ENCODE measurements at regions not wholly inside any gene's neighbourhood (a gene's known extent, or its start where the extent isn't known, plus 50 kb on each side); places are given as distances from the start of the nearest gene placed in this dataset.

DNA sequence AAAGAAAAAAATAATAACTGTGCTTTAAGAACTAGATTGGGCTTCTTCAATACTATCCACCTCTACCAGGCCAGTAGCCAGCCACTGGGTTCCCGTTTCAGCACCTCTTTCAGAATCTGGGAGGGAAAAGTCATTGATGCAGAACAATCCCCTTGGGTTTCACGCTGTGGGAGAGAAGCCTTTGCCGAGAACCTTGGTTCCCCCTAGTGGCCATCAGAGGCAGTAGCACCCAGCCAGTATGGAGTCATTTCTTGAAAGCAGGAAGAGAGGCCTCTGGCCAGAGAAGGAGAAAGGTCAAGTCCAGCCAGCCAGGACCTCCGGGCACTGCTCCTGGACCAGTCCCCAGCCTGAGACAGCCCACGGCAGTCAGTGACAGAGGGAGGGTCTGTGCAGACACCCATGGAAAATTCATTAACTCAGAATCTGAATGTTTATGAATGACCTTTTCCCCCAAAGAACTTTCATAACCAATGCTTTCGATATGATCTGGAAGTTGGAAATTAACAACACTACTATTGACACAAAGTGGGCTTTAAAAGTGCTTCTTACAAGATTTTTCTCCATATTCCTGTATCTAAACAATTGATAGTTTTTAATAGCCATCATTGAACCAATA lies 51.2 kb upstream of the CDH5 start:
- DNase-seq: peak; percentile 27

DNA sequence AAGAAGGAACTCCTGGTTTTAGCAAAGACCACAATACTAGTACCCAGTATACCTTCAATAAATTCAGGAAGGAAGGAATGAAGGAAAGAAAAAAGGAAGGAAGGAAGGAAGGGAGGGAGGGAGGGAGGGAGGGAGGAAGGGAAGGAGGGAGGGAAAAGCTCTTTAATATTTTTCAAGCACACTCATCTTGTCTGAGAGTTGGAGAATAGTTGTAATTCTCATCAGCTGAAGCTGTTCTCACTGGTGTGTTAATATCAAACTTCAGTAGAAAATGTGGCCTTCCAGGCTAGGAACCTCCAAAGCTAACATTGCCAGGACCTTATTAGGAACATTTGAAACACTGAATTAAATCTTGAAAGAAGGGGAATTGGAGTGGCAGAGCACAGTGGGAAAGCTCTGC lies 55.2 kb upstream of the CDH5 start:
- DNase-seq: no peak

DNA sequence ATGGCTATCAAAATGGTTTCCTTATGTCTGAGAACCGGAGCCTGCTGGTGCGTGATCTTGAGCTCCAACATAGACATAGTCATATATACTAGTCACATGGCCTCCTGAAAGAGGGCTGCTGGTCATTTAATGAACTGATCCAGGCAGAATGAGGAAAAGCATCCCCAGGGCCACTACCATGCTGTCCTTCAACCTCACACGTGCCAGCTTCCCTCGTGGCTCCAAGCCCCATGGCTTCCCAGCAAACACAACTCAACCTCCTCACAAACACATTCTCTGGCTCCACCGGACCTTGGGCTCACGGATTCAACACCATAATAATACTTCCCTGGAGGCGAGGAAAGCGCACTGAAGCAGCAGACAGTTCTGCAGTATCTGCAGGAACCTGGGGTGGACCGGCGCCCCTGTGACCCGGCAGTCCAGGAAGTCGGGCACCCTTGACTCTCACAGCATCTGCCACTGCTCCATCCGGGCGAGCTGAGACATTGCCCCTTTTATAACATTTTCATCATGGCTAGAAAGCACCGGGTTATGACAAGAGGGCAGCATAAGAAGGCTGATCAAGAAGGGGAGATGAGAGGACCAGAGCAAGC lies 57.2 kb upstream of the CDH5 start:
- no peak for DNase-seq

DNA sequence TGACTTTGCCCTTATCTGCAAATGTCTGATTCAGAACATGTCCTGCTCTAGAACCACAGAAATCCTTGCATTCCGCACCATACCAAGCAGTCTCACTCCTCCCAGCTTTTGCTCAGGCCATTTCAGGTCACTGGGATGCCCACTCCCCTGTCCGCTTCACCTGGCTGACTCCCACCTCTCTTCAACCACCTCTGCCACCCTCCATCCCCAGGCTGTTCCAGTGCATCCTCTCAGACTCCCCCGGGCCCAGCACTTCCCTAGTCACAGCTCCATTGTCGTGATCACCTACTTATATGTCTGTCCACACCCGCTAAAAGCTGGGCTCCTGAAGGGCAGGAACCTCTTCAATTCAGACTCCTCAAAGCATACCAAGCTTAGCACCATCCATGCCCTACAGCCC lies 58.4 kb upstream of the CDH5 start:
- DNase-seq: no peak

DNA sequence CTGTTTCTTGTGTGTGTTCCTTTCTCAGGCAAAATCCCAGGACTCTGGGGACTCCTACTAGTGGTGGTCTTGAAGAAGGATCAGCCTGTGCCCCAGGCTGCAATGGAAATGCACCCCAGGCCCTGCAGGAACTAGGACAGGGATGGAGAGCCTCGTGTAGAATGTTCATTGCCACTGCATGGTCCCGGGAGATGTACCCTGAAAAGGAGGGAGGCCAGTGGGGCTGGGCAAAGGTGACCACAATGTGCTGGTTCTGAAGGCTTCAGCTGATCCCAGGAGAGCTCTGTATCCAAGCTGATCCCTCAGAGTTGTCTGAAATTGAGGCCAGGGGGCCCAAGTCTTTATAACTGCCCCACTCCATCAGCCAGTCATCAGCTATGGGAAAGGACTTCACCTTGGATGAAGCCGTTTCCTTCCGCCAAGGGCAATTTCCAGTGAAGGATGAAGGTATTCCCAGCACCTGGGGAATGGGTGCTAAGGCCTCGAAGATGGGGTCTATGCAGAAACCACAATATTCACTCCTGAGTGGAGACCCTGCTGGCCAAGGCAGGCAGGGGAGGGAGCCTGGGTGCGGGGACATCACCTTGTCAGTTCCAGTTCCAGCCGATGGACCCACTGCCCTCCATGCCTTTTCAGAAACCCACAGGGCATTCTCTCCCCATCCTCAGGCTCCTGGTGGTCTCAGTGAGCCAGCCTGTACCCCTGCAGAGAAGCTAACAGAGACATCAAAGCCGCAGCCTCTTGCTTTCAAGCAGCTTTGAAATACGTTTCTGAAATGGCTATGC lies 59.9 kb upstream of the CDH5 start:
- DNase-seq: no peak

DNA sequence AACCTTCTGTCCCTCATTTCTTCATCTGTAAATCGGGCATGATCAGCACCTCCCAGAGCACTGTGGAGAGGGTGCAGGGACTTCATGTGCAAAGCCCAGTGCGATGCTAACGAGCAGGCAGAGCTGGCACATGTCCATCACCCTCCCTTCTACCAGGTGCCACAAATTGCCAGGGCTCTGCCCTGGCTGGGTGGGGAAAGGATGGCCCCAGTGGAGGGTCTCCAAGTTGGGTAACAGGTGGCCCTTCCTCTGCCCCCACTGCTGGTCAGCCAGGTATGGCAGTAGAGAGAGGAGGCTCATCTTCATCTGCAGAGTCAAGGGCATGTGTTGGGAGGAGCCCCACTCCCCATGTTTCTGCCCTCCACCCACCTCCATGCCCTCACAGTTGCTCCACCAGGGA lies 61.5 kb upstream of the CDH5 start:
- no peak for DNase-seq

DNA sequence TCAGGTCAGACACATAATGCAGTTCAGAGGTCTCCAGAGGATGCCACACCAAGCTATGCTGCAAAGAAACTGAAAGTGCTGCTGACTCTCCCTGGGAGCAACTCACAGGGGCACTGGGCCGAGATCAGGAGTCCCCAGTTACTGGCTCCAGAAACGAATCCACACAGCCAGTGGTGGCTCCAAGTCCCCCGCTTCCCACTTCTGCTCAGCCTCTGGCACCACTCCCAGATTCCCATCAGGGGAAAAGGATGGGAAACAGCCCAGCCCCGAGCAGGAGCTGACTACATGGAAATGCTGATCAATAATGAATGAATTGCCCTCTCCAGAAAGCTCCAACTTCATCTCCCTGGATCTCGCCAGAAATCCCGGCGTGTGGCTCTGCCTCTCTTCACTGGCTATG lies 62.3 kb upstream of the CDH5 start:
- no peak for DNase-seq

DNA sequence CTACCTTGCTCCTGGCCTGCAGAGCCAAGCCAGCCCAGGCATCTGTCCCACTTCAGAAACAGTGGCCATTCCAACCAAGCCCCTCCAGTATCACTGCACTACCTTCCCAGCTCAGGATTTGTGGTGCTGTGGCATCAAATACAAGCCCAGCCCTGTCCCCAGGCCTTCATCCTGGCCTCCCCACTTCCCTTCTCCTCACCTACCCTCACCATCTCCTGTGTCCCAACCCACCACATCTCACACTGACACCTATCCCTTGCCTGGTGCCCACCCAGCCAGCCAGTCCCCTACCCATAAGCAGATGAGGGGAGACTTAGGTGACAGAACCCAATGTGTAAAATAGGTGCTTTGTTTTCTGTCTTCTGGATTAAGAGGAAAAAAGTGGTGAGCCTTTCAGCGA lies 66.0 kb upstream of the CDH5 start:
- no peak for DNase-seq

DNA sequence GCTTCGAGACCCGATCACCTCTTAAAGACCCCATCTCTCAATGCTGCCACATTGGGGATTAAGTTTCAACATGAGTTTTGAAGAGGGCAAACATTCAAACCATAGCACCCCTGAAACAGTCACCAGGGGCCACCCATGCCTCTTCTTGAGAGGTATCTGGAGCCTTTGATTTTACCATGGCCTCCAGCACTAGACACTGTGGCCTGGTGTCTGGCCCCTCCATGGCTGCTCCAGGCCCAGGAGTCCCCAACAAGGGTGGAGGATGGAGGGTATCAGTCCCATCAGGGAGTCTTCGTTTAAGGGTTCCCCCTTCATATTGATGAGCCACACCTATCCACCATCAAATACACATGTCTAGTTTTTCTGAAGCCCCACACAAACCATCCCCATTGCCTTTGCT lies 66.5 kb upstream of the CDH5 start:
- no peak for DNase-seq

DNA sequence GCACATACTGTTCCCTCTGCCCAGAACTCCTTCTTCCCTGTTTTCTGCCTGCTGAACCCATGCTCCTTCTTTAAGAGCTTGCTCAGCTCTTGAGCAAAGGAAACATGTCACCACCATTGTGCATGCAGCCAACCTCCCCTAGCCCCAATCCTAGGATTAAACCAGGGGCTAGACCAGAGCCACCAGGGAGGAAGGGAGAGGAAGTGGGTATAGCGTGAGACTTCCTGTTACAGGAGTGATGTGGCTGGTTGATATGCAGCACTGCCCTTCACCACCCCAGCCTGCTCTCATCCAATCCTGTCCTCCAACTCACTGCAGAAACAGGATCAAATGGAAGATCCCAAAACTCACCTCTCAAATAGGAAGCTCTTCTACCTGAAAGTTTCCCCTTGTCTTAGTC lies 67.1 kb upstream of the CDH5 start:
- no peak for DNase-seq

DNA sequence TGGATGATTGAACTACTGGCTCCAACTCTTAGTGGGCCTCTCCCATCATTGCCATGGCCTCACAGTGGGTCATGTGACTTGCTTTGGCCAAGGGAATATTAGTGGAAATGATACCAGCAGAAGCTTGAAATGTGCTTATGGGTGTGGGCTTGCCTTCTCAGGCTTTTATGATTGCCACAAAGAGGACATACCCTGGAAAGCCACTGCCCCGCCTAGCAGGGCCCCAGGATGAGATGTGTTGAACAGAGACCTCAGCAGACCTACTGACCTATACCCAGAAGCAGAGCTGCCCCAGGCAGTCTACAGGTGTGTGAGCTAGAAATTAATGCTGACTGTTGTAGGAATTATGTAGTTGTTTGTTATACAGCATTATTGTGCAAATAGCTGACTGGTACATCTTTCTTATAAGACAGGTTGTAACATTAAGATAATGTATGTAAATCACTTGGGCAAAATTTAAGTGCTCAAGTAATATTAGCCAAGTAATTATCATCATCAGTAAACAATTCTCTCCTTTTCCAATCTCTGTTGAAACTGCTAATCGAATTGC lies 67.8 kb upstream of the CDH5 start:
- DNase-seq: no peak

DNA sequence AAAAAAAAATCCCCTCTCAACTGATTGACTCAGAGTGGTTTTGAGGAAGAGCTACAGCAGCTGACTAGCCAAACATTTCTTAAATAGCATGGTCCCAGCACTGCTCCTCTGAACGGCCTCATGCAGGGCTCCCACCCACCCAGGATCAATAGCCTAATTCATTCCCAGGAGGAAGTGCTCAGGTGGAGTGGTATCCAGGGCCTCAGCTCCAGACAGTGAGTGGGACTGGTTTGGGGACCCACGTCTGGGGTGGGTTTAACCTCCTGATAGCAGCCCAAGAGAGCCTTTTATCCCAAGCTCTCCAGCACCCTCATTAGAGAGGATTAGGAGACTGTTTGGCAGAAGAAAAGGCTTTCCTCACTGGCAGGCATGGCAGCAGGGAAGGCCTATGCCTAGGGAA lies 68.5 kb upstream of the CDH5 start:
- DNase-seq: no peak

DNA sequence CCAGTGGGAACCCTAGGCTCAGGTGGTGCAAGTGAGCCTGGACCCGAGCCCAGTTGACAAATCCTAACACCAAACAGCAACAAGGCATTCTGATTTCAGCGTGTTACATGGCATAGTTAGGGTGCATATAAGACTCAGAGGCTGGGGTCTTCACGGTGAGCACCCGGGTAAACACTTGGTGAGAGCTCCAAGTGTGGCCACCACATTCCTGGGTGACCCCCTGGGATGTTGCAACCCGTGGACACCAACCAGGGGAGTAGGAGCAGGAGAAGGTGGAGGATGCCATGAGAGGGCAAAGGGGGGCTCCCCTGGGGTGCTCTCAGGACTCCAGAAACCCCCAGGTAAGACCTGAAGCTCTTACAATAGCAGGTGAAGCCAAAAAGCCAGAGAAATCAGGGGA lies 69.9 kb upstream of the CDH5 start:
- no peak for DNase-seq

DNA sequence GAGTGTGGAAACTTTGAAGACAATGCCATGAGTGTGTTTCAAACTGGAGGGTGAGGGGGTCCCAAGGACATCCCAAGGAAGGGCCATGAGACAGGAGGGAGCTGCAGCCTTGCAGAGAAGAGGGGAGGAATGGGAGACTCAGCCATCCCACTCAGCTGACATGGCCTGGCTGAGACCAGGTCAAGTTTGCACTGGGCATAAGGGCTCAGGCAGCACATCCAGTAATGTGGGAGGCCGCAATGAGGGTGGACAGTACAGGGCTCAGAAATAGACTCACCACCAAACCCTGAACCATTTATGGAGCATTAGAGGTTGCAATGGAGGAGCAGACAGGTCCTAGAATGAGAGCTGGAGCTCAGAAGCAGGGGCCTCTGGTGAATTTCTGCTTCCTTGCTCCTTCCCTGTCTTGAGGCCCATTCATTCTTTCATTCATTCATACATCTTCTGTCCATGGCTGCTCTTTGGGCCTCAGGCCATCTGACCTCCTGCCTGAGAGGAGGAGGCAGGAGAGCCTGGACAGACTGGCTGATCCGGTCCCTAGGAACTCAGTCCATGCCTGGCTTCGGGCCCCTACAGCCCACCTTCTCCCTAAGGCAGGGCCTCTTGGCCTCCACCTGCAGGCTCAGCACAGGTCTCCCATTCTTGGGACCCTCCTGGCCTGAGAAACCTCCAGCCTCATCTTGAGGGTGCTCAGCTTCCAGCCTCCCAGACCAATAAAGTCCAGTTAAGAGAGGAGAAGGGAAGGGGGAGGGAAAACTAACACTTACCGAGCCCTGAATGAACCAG lies 70.5 kb upstream of the CDH5 start:
- no peak for DNase-seq

DNA sequence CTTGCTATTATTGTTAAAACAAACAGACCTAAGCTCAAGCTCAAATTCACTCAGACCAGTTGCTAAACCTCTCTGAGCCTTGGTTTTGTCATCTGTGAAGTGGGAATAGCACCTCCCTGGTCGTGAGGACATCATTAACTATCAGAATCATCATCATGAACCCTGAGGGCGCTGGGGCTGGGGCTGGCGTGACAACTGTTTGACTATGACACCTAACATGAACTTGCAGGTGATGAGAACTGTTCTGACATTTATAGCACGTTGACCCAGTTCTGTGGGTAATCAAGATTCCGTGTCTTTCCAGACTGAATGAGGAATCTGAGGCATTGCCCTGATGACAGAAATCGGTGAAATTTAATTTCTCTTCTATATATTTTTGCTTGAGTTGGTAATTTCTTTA lies 71.3 kb upstream of the CDH5 start:
- no peak for DNase-seq

DNA sequence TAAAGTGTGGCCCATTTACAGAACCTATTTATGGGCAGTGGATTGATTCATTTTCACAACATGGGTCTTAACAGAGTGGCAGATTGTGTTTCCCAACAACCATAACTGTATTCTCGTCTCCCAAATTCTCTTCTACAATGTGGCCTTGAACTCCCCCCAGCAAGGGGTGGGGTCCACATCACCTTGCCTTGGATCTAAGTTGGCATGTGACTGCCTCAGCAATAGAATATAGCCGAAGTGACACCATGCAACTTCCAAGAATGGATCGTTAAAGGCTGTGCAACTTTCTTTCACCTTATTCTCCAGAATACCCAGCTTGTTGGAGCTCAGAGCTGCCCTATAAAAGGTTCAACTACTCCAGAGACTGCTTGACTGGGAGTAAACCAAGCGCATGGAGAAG lies 72.0 kb upstream of the CDH5 start:
- no peak for DNase-seq

DNA sequence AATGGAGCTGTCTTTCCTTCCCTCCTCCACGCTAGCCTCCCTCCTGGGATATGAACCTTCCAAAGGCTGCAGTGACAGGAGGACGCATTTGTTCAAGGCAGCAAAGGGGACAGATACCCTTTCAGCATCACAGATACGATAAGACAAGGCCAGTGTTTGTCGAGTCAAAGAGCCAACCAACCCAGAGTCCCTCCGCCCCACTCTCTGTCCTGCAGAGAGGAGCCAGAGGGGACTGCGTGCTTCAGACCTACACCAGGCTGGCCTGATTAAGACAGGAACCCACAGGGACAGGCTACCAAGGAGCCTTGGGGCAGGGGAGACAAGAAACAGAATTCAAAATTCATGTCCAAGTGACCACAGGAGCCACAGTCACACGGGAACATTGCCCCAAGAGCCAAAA lies 72.6 kb upstream of the CDH5 start:
- DNase-seq: no peak

DNA sequence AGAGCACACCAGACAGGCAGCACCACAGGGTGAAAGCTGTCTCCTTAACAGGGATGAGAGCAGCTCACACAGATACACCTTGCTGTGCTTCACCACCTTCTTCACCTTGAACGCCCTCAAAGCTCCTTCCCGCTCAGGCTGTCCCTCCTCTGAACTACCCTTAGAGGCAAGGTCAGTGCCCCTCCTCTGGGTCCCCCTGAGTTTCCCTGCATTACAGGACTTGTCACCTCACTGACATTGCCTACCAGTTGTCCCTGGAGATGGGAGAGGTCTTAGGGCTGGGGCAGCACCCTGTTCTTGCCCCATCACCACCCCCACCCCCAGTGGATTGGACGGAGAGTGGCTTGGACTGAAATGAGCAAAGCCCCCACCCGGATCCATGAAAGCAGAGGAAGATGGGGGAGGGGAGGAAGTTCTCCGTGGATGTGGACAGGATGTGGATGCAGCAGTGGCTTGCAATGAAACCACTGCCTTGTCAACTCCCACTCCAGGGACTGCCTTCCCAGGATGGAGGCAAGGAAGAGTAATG lies 73.2 kb upstream of the CDH5 start:
- DNase-seq: no peak

DNA sequence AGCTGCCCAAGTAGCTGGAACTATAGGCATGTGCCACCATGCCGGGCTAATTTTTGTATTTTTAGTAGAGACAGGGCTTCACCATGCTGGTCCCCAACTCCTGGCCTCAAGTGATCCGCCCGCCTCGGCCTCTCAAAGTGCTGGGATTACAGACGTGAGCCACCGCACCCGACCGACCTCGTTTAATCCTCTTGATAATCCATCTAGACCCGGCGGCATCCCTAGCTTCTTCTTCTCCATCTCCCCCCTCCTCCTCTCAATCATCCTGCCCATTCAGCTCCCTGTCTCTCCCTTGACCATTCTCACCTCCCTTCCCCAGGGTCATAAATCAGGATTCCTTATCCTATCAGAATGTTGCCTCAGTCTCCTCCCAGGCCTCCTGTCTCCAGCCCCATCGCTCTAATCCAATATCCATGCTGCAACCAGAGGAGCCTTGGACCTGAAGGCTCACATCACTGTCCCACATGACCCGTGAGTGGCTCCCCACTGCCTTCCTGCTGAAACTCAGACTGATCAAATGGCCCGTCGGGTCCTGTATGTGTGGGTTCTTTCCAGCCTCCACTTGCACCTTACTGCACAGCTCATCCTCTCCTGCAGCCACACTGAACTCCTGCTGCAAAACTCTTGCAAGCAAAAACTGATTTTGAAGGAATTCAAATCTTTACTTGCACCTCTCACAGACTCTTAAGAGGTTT lies 74.1 kb upstream of the CDH5 start:
- DNase-seq: no peak

DNA sequence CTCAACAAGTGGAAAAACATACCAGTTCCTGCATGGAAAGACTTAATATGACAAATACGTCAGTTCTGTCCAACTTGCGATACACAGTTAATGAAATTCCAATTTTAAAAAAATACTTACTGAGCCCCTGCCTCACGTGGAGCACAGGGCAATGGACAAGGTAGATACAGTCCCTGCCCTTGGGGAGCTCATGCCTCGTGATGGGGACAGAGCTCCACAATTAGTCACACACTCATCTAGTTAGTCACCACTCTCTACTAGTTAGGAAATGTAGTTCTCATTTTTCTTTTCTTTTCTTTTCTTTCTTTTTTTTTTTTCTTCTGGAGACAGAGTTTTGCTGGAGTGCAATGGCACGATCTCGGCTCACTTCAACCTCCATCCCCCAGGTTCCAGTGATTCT lies 74.7 kb upstream of the CDH5 start:
- no peak for DNase-seq

DNA sequence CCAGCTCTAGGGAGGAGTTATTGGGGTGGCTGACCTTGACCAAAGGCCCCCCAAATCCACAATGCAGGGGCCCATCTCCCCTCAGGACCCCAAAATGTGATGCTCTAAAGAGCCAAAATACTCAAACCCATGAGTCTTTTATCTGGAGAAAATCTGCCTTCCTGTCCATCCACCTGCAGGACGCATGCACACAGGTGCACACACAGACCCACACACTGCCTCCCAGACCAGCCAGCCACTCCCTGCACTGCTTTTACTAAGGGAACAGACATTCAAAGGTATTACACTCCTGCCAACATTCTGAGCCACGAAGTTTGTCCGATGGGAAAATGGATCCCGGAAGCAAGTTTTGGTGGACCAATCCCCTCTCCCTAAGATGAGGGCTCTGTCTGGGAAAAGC lies 76.1 kb upstream of the CDH5 start:
- no peak for DNase-seq

DNA sequence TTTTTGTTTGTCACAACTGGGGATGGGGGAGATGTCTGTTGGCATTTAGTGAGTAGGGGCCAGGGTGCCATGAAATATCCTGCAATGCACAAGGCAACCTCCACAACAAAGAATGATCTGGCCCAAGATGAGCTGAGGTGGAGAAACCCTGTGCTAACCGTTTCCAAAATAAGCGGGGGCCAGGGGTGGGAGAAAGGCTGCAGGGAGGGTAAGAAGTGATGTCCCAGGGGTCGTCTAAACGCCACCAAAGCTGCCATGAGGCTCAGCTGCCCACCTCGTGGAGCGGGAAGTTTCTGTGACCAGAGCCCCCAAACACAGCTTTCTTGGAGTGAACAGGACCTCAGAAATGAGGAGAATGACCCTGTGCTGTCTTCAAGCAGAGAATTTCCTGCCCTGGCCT lies 76.5 kb upstream of the CDH5 start:
- no peak for DNase-seq

Data from activated CD4-positive, alpha-beta T cell treated with anti-CD3 and anti-CD28 coated beads, Interleukin-2, amount 50 U/mL, for 1 hour (primary cell).